Endodermal cell (in vitro differentiated cells): ENCODE measurements at regions not wholly inside any gene's neighbourhood (a gene's known extent, or its start where the extent isn't known, plus 50 kb on each side); places are given as distances from the start of the nearest gene placed in this dataset.
A peak's percentile ranks its signal among the peaks of the same experiment; 100 is the strongest.

Source experiments
- DNase-seq: peaks from one replicate; pipeline ENCODE4 v3.0.0-alpha.2; 2017
- H3K27ac ChIP-seq: 2 replicates; pipeline ENCODE4 v1.5.1; 2013; ENCODE audit warnings: mild to moderate bottlenecking, low read depth, low read length, moderate library complexity
- H3K27me3 ChIP-seq: 2 replicates; pipeline ENCODE4 v1.6.1; 2013; ENCODE audit warnings: mild to moderate bottlenecking, low read length, moderate library complexity; ENCODE audit not compliant: insufficient read depth, control insufficient read depth, poor library complexity, severe bottlenecking
- H3K36me3 ChIP-seq: 2 replicates; pipeline ENCODE4 v1.7.0; 2013; ENCODE audit warnings: mild to moderate bottlenecking, low read length, moderate library complexity; ENCODE audit not compliant: control insufficient read depth, insufficient read depth
- H3K4me1 ChIP-seq: one replicate; pipeline ENCODE4 v1.7.0; 2013; ENCODE audit warnings: low read length; ENCODE audit not compliant: control insufficient read depth, insufficient read depth
- H3K4me3 ChIP-seq: 2 replicates; pipeline ENCODE4 v1.5.1; 2013; ENCODE audit warnings: mild to moderate bottlenecking, low read length, moderate library complexity
- H3K9ac ChIP-seq: 2 replicates; pipeline ENCODE4 v1.6.1; 2013; ENCODE audit warnings: mild to moderate bottlenecking, low read length, moderate library complexity; ENCODE audit not compliant: poor library complexity, severe bottlenecking; ENCODE audit errors: extremely low read depth
- H3K9me3 ChIP-seq: 2 replicates; pipeline ENCODE4 v1.6.1; 2013; ENCODE audit warnings: mild to moderate bottlenecking, low read length, moderate library complexity; ENCODE audit not compliant: control insufficient read depth
- H3K27ac Mint-ChIP-seq: 2 replicates; pipeline ENCODE4 v1.8.0; 2020; ENCODE audit warnings: mixed read lengths
- H3K27me3 Mint-ChIP-seq: 2 replicates; pipeline ENCODE4 v1.8.0; 2021; ENCODE audit warnings: mild to moderate bottlenecking, mixed read lengths; ENCODE audit not compliant: insufficient read depth
- H3K36me3 Mint-ChIP-seq: 2 replicates; pipeline ENCODE4 v1.8.0; 2020; ENCODE audit warnings: low read depth, mixed read lengths
- H3K4me1 Mint-ChIP-seq: 2 replicates; pipeline ENCODE4 v1.8.0; 2020; ENCODE audit warnings: mixed read lengths
- H3K4me3 Mint-ChIP-seq: 2 replicates; pipeline ENCODE4 v1.8.0; 2020; ENCODE audit warnings: mild to moderate bottlenecking, moderate library complexity, mixed read lengths
- H3K9me3 Mint-ChIP-seq: 2 replicates; pipeline ENCODE4 v1.8.0; 2020; ENCODE audit warnings: mild to moderate bottlenecking, mixed read lengths
- CTCF ChIP-seq: fragments of 200-600 bp; sonication (generic); conservative IDR thresholded peaks from 2 replicates; pipeline ENCODE4 v1.5.0; 2021; ENCODE audit warnings: antibody characterized with exemption, mild to moderate bottlenecking
- whole genome bisulfite sequencing, 2 experiments: methylation state at CpG; one replicate each; pipeline versions ENCODE4 v1.1.5 to v1.1.7; 2013; ENCODE audit warnings: missing lambda C conversion rate in 2 of 2, mixed read lengths in 1 of 2; ENCODE audit not compliant: insufficient coverage in 1 of 2, insufficient read length in 1 of 2; 5-methylcytosine and 5-hydroxymethylcytosine counted together

GRCh38 chr5:97494465-97494864 is 311.4 kb upstream of the RIOK2 start:
- Histone ChIP-seq H3K9me3 (no peaks in the 10 kb centered on the region), H3K27me3 (no peaks in the 10 kb centered on the region), H3K9ac (no peak overlapping the region), H3K4me1 (peaks cover 6% of the 10 kb centered on the region), H3K27ac (no peak overlapping the region), H3K4me3 (no peak overlapping the region), H3K36me3 (no peaks in the 10 kb centered on the region)
- no peak for TF ChIP-seq CTCF
- H3K4me3 Mint-ChIP-seq = no peak overlapping the region
- no peaks in the 10 kb centered on the region for H3K9me3 Mint-ChIP-seq
- no peak overlapping the region for H3K27ac Mint-ChIP-seq
- H3K4me1 Mint-ChIP-seq = peaks cover 7% of the 10 kb centered on the region
- no peaks in the 10 kb centered on the region for H3K27me3 Mint-ChIP-seq
- no peak for DNase-seq
- no peaks in the 10 kb centered on the region for H3K36me3 Mint-ChIP-seq
- 83 to 87% methylated on average over 3 of the region's 3 CpGs for WGBS, 2 experiments

GRCh38 chr5:97495301-97495700 is 312.3 kb upstream of the RIOK2 start:
- Mint-ChIP-seq H3K36me3 (no peaks in the 10 kb centered on the region), H3K4me3 (no peak overlapping the region), H3K4me1 (peaks cover 7% of the 10 kb centered on the region), H3K27me3 (no peaks in the 10 kb centered on the region), H3K27ac (no peak overlapping the region), H3K9me3 (no peaks in the 10 kb centered on the region)
- Histone ChIP-seq H3K27ac (no peak overlapping the region), H3K4me1 (peaks cover 6% of the 10 kb centered on the region), H3K4me3 (no peak overlapping the region), H3K36me3 (no peaks in the 10 kb centered on the region), H3K27me3 (no peaks in the 10 kb centered on the region), H3K9ac (no peak overlapping the region), H3K9me3 (no peaks in the 10 kb centered on the region)
- TF ChIP-seq CTCF = peak; percentile 33
- DNase-seq = no peak

GRCh38 chr5:97496037-97496436 is 313.0 kb upstream of the RIOK2 start:
- Mint-ChIP-seq H3K4me1 (peaks cover 7% of the 10 kb centered on the region), H3K4me3 (no peak overlapping the region), H3K36me3 (no peaks in the 10 kb centered on the region), H3K27me3 (no peaks in the 10 kb centered on the region), H3K27ac (no peak overlapping the region), H3K9me3 (no peaks in the 10 kb centered on the region)
- WGBS, 2 experiments = 77 to 100% methylated on average over 1 to 2 of the region's 2 CpGs
- Histone ChIP-seq H3K27ac (no peak overlapping the region), H3K27me3 (no peaks in the 10 kb centered on the region), H3K36me3 (no peaks in the 10 kb centered on the region), H3K4me3 (no peak overlapping the region), H3K9me3 (no peaks in the 10 kb centered on the region), H3K4me1 (peaks cover 6% of the 10 kb centered on the region), H3K9ac (no peak overlapping the region)
- no peak for TF ChIP-seq CTCF
- DNase-seq = no peak
